GM21529 (cell line): ENCODE measurements at regions not wholly inside any gene's neighbourhood (a gene's known extent, or its start where the extent isn't known, plus 50 kb on each side); places are given as distances from the start of the nearest gene placed in this dataset.
A peak's percentile ranks its signal among the peaks of the same experiment; 100 is the strongest.
"Not testable (repeated sequence)": the region's sequence is repeated elsewhere in the genome, so short reads cannot be mapped to it uniquely, and the experiment has no call there.

Source experiments
- ATAC-seq: cut with Tn5 transposase; IDR thresholded peaks from one replicate; pipeline ENCODE4 v1.9.1; 2021; ENCODE audit not compliant: unreplicated experiment

GRCh38 chr11:81990659-81991443, 742.8 kb downstream of the FAM181B start:
- ATAC-seq: no peak

GRCh38 chr11:81989093-81989492, 744.6 kb downstream of the FAM181B start:
- ATAC-seq: no peak

DNA sequence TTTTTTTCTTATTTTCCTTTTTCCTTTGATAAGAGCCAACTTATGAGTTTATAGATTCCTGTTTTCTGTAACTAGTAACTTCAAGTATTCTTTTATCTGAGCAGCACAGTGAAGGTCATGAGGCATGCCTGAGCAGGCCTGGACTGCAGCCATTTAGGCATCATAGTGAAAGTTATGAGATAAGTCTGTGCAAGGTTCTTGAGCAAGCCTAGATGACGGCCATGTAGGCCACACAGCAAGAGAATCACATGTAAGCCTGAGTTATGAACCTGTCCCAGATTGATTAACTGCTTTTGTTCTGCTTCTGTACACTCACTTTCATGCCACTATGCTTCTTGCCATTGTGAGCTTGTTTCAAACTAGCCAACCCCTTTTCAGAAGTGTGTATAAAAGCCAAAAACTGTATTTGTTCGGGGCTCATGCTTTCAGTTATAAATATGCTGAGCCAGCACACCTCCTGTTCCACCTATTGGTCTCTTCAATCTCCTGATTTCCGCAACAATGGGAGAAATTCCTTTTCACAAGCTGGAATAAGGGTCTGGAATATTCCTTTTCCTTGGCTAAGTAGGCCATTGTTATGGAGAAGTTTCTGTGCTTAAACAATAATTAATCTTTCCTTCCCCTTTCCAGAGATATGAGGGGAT, 745.7 kb downstream of the FAM181B start:
- ATAC-seq: peak; percentile 87

GRCh38 chr11:81986556-81987161, 747.0 kb downstream of the FAM181B start:
- ATAC-seq: no peak

DNA sequence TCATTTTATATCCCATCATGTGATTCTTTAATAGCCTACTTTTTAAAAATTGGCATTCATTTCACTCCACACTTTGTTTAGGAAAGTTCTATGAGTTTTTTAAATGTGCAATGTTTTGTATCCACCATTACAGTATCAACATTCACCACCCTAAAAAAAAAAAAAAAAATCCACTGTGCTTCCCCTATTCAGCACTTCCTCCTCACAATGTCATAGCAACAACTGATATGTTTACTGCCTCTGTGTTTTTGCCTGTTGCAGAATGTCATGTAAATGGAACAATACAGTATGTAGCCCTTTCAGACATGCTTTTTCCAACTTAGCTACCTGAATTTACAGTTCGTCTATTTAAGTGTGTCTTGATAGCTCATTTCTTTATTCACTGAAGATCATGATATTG, 754.2 kb downstream of the FAM181B start:
- no peak for ATAC-seq

DNA sequence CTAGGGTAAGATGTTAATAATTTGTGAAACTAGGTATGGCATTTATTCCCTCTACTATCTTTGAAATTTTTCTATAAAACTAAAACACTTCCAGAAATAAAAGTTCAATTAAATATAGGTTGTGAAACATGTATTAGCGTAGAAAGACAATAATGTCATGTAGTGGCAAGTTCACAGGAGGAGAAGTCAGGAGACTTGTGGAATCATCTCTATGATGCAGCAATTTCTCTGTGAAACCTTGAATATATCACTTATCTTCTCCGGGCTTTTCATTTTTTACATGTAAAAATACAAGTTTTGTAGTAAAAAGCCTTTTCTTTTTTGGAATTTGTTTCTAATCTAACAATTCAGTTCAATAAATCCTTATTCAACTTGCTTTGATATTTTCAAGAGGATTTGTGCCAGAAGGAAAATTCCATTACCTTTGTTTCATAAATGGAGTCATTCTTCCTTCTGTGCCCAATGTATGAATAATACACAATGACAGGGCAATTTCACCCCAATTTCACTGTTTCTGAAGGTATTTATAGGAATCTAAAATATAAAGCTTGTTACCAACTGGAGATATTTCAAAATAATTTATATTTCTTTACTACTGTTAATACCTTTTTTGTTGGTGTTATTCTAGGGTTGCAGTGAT, 758.3 kb downstream of the FAM181B start:
- no peak for ATAC-seq

GRCh38 chr11:81970886-81971285, 762.8 kb downstream of the FAM181B start:
- ATAC-seq: no peak

DNA sequence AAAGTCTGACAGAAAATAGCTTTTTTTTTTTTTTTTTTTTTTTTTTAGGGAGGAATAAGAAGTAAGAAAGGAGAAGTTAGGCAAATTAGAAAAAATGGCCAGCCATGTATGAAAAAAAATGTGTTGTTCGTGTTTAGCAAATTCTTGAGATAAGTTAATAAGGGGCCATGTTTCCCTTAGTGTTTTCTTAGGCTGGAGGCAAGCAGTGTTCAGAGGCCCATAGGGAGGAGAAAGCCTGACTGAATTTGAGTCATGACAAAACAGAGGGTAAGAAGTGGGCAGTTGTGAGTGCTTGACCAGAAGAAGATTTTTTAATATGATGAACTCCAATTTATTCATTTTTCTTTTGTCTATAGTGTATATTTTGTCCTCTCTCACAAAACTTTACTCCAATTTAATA, 766.4 kb downstream of the FAM181B start:
- no peak for ATAC-seq

DNA sequence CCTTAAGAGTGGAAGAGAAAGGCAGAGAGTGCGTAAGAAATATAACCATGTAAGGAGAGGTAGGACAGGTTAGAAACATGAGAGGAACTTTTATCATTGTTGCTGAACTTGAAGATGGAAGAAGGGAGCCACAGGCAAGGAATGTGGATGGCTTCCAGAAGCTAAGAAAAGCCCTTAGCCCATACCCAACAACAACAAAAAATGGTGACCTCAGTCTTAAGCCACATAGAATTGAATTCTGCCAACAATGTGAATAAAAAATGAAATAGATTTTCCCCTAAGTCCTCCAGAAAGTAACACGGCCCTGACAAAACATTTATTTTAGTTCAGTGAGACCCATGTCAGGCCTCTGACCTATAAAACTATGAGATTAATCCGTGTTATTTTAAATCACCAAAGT, 767.3 kb downstream of the FAM181B start:
- ATAC-seq: no peak

- no peak for ATAC-seq
These were observed 770.6 kb downstream of the FAM181B start for GRCh38 chr11:81963018-81963417.

- no peak for ATAC-seq
These were observed 773.2 kb downstream of the FAM181B start for GRCh38 chr11:81960443-81960842.

GRCh38 chr11:81959341-81959740, 774.3 kb downstream of the FAM181B start:
- no peak for ATAC-seq

GRCh38 chr11:81954301-81954700, 779.4 kb downstream of the FAM181B start:
- not testable (repeated sequence) for ATAC-seq

DNA sequence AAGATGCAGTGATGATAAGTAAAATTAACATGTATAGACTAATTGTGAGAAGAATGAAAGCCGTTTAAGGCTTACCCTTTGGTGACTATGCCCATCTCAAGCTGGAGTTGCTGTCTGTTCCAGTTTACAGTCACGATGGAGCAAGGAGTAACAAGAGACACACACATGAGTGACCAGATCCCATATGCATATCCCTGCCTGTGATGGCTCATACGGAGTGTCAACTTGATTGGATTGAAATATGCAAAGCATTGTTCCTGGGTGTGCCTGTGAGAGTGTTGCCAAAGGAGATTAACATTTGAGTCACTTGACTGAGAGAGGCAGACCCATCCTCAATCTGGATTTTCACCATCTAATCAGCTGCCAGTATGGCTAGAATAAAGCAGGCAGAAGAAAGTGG, 786.8 kb downstream of the FAM181B start:
- ATAC-seq: no peak

GRCh38 chr11:81942646-81943045, 791.0 kb downstream of the FAM181B start:
- no peak for ATAC-seq

DNA sequence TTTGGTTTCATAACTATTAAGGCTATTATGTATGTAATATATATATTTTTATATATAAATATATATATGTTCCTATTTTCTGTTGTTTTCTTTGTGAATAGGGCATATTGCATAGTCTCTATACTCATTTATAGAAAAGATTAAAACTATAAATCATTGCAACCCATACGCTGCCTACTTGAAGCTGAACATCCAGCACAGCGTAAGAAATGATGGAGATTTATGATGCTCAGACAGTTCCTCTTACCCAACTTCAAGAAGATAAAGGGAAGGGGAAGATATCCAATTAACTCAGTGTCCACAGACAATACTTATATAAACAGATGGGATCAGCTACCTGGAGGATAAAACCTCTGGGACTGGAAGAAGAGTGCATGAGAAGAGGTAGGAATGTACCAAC, 791.7 kb downstream of the FAM181B start:
- no peak for ATAC-seq

GRCh38 chr11:81932303-81932702, 801.4 kb downstream of the FAM181B start:
- no peak for ATAC-seq

DNA sequence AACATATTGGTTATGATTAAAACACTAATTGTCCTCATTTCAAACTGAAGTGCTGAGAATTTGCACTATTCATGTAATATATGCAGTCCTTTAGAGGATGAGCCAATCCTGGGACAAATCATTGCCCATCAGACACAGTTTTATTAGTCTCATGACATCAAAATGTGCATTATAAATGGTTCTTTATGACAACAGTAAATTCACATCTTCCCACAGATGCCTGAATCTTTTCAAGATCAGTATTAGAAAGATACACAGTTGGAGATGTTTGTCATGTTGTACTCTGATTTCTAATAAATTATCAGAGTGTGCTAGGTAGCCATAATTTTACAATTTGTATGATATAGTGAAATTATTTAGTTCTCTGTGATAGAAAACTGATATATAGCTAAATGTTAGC, 813.5 kb downstream of the FAM181B start:
- no peak for ATAC-seq

- no peak for ATAC-seq
These were observed 817.2 kb downstream of the FAM181B start for GRCh38 chr11:81916451-81916850.

DNA sequence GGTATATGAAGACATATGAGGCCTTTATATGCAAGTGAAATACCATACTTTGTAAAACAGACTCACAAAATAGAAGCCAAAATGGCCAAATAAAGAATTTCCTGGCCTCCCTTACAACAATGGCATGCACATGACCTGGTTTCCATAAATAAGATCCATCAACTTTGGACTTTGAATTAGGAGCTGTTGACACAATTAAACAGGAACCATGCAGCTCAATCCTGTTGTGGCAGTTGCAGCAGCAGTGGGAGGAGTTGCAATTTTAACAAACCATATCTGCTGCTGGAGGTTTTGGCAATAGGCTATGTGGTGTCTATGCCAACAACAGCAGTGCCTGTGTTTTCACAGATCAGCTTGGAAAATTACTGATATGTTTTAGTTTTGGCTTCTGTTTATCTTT, 818.6 kb downstream of the FAM181B start:
- no peak for ATAC-seq

- ATAC-seq: no peak
These were observed 819.9 kb downstream of the FAM181B start for GRCh38 chr11:81913793-81914192.

DNA sequence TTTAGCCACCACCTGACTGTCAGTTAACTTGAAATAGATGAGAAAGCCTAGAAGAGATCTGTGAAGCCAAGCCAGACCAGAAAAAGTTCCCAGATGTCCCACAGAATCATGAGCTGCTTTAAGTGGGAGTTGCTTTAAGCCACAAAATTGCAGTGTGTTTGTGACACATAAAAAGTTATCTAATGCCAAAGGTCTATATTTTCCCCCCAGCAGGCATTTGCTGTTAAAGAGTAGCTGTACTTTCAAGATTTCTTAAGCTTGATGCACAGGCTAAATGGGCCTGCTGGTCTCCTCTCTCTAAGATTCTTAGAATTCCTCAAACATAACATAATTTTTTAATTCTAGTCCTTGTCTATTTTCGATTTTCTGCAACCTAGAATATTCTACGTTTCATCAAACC, 825.7 kb downstream of the FAM181B start:
- ATAC-seq: no peak
